Breast epithelium (tissue), 3 donors: ENCODE measurements at regions not wholly inside any gene's neighbourhood (a gene's known extent, or its start where the extent isn't known, plus 50 kb on each side); places are given as distances from the start of the nearest gene placed in this dataset.

Experiments used
- POLR2A ChIP-seq: fragments of 450-650 bp; IDR thresholded peaks from one replicate; pipeline ENCODE4 v1.6.1; 2016; ENCODE audit warnings: antibody characterized with exemption, mild to moderate bottlenecking, moderate library complexity
- POLR2AphosphoS5 ChIP-seq, 3 donors: sonication (generic); formaldehyde crosslinking; IDR thresholded peaks; one replicate each; pipeline ENCODE4 v1.6.1; 2017; ENCODE audit warnings: antibody characterized with exemption in 3 of 3
- TF ChIP-seq, protein P1 (sequence below), 3 donors: fragments of 450-650 bp; IDR thresholded peaks; one replicate each; pipeline ENCODE4 v1.5.1; 2016 to 2017; ENCODE audit warnings: antibody characterized with exemption in 3 of 3, mild to moderate bottlenecking in 3 of 3, moderate library complexity in 3 of 3

DNA sequence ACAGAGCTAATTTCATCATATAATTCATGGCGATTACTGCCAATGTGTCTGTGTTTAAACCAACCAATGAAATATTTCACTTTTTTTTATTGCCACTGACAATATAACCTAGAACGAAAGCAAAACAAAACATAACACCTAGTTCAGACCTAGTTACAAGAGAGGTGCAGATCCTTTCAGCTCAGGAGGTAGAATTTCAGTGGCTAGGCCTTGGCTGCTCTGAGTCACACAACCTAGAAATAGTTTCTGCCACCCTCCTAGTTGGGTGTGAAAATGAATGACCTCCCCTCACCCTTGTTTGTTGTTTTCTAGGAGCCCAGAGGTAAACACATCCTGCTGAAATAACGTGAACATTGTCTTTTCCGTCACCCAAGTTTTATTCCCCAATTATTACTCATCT lies 356.3 kb downstream of the HTR1B start:
- TF ChIP-seq, protein P1, sequence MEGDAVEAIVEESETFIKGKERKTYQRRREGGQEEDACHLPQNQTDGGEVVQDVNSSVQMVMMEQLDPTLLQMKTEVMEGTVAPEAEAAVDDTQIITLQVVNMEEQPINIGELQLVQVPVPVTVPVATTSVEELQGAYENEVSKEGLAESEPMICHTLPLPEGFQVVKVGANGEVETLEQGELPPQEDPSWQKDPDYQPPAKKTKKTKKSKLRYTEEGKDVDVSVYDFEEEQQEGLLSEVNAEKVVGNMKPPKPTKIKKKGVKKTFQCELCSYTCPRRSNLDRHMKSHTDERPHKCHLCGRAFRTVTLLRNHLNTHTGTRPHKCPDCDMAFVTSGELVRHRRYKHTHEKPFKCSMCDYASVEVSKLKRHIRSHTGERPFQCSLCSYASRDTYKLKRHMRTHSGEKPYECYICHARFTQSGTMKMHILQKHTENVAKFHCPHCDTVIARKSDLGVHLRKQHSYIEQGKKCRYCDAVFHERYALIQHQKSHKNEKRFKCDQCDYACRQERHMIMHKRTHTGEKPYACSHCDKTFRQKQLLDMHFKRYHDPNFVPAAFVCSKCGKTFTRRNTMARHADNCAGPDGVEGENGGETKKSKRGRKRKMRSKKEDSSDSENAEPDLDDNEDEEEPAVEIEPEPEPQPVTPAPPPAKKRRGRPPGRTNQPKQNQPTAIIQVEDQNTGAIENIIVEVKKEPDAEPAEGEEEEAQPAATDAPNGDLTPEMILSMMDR (IDR thresholded peaks at IDR 0.05): no peak
- TF ChIP-seq POLR2AphosphoS5 (IDR thresholded peaks at IDR 0.05) (no peak), POLR2A (no peak)
